HG03342 (cell line): ENCODE measurements at regions not wholly inside any gene's neighbourhood (a gene's known extent, or its start where the extent isn't known, plus 50 kb on each side); places are given as distances from the start of the nearest gene placed in this dataset.

ENCODE experiments used
- ATAC-seq: cut with Tn5 transposase; IDR thresholded peaks from one replicate; pipeline ENCODE4 v1.9.1; 2021; ENCODE audit warnings: mild to moderate bottlenecking, moderate library complexity; ENCODE audit not compliant: unreplicated experiment

DNA sequence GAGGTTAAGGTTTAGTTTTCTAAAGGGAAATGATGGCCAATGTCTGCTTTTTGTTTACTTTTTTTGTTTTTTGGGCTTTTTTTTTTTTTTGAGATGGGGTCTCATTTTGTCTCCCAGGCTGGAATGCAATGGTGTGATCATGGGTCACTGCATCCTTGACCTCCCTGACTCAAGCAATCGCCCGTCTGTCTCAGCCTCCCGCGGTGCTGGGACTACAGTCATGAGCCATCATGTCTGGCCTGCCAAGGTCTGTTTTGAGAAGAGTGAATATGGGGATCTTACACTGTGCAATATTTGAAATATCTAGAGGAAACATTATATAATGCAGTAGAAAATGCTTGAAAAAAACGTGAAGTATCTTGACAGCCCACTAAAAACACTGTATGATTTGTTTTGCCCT is 162.5 kb downstream of the GASK1B start:
- ATAC-seq = no peak

DNA sequence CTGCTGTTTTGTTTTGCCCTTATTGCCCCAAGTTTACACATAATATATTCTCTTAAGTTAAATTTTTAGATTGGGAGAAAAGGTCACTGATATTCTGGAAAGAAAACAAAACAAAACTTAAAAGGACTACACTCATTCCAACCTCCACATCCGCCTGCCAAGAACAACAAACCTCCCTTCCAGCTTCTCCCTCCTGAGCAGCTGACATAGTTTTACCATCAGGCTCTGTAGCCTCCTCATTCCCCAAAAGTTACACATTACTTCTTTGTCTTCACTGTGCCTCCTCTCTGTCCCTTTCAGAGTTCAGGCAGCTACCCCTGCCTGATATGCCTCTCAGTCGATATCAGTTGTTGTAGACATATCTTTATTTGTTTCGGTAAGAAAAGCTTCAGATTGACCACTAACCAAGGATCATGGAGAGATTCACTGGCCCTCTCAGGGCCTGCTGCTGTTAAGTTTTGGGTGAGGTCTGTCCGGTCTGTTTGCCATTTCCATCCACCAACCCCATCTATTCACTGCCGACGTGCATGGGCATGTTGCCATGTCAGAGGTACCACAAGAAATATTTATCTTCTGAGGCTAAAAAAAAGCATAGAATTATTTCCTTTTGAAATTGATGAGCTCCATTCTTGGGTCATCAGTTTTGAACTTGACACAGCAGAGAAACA is 164.1 kb downstream of the GASK1B start:
- no peak for ATAC-seq

- ATAC-seq = no peak
Observed at GRCh38 chr4:158007566-158007965, 165.3 kb downstream of the GASK1B start.

- no peak for ATAC-seq
Observed at GRCh38 chr4:158006990-158007389, 165.8 kb downstream of the GASK1B start.

- no peak for ATAC-seq
Observed at GRCh38 chr4:158005021-158005420, 167.8 kb downstream of the GASK1B start.

DNA sequence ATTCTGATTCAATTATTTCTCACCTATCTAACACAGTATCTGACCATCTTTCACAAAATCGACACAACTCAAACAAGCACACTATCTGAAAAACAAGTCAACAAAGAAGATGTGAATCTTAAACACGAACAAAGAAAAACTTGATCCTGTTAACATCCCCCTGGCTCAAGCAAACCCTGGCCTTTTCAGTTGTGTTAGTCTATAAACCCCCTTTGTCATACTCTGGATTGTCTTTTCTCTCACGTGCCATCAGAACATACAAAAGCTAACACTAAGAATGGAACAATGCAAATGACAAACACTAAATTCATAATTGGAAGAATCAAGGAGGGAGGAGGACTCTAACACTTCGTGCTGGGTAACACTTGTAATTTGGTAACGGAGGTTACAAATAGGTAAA is 168.7 kb downstream of the GASK1B start:
- ATAC-seq = no peak

DNA sequence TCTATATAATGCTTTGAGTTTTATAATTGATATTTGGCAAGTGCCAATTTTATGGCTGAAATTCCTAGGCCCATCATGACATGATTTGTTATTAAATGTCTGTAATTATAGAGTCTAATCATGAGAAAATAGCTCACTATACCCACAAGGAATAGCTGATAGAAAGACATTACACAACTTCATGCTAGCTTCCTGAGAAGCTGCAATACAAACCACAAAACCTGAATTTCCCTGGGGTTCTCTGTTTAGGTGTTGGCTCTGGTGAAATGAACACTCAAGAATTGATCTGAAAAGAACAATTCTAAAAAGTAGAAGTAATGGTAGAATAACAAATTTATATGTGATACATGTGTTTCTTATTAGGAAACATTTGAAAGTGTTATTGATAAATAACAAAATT is 169.6 kb downstream of the GASK1B start:
- ATAC-seq = no peak

- no peak for ATAC-seq
Observed at GRCh38 chr4:158002173-158002572, 170.7 kb downstream of the GASK1B start.

GRCh38 chr4:158001756-158002155 is 171.1 kb downstream of the GASK1B start:
- no peak for ATAC-seq

GRCh38 chr4:157999723-158000122 is 173.1 kb downstream of the GASK1B start:
- no peak for ATAC-seq

- ATAC-seq = no peak
Observed at GRCh38 chr4:157997296-157997695, 175.5 kb downstream of the GASK1B start.

DNA sequence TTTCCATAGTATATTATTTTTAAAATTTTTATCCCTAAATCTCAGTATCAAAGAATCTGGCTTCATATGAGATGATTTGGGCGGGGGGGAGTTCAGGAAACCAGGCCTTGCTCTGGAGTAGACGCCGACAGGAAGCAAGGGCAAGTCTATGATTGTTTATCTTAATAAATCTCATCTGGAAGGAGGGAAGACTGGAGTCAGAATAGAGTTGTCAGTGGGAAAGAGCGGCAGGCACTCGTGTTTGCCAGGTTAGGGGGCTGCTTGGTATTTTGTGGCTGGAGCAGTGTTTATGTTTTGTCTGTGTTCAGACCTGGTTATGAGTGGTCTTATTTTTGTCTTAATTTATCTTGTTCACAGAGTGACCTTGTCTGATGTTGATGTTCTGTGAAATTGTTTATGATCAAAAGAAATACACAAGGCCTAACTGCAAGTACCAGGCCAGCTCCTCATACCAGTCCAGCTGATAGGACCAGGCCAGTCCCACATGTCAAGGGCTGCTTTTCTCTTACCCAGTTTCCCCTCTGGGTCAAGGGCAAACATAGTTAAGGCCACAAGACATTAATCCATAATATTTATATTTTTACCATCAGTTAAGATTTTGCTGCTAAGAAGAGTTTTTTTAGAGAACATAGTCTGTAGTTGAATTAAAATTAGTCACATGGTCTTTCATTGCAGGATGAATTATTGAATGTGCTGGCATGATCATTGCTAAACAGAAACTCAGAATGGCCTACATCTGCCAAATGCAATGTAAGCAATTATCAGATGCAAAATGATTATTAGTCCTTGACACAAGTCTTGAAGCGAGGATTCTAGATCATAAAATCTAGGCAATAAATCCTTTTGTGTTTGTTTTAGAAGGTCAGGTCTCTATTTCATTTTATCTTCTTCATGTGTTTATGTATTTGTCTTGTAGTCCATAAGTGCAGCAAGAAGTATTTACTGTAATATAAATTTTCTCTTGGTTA is 176.5 kb downstream of the GASK1B start:
- ATAC-seq = no peak

- ATAC-seq = no peak
Observed at GRCh38 chr4:157994863-157995262, 178.0 kb downstream of the GASK1B start.

DNA sequence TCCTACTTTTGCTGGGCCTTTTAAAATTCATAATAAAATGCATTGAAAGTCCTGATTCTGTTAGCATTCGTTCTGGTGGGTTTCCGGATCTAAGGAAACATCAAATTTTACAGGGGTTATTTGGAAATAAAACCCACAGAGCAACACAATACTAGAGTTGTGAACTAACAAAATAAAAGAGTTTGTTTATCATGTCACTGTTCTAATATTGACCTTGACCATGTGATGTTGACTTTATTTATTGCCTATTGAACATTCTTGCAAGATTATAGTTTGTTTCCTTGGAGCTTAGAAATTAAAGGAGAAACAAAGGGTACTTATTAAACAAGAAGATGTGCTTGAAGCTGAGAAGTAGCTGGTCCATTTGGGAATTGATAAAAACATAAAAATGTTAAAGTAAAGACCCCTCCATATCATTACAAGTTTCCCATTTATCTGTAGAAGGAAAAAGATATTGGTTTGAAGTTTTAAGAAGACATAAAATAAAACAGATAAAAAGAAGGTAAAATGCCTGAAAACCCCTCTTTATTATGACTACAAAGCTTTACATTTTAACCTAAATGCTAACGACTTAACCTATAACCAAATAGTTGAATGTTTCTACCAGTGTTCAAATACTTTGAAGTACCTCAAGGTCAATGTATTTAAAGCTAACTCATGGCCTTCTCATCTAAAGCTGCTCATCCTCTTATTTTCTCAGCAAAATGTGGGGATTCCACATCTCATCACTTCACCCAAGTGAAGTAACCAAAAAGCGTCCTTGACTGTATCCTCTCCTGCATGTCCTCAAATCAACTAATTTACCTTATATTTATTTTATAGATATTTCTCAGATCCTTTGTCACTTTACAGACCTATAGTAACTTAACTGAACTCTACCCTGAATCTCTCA is 179.6 kb downstream of the GASK1B start:
- ATAC-seq = no peak

DNA sequence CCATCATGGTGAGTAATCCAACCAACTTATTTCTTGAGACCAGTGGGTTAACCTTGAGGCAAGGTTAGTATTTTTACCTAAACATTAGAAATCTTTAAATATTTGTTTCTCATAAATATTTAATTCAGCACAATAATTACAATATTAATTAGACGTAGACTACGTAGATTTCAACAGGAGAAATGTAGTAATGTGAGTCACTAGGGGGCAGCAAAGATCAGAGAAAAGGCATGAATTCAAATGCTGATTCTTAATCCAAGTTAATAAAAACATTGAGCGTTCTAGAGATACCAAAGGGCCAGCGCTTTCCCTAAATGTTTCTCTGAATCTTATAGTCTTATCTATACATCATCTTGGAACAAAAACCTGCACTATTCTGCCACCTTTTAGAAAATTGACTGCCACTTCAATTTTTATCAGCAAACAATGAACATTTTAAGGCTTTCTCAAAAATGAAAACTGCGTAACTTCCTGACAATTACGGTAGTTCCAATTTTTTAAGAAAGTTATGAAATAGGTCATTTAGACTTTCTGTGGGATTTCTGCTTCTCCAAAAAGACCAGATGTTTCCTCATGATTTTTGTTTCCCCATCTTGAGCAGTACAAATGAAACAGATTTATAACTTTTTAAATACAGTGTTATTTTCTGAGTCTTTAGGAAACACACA is 180.7 kb downstream of the GASK1B start:
- no peak for ATAC-seq

DNA sequence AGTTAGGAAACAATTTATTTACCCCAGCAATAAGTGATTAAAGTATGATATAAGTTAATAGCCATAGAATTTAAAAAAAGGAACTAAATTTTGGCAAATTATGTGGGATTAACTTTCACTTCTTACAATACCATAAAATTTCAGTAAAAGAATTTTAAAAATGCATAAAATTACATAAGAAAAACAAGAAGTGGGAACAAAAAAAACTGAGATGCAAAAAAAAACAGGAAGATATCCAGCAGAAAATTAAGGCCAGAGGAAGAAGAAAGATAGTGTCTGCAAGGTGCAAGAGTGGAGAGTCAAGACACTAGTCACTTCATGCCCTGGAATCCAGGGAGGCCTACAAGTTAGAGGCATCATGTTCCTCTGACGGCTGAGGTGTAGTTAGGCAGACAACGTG is 184.2 kb downstream of the GASK1B start:
- no peak for ATAC-seq

GRCh38 chr4:157984285-157984911 is 188.4 kb downstream of the GASK1B start:
- ATAC-seq = no peak

GRCh38 chr4:157983300-157983699 is 189.5 kb downstream of the GASK1B start:
- no peak for ATAC-seq

- ATAC-seq = no peak
Observed at GRCh38 chr4:157980158-157980557, 192.7 kb downstream of the GASK1B start.

DNA sequence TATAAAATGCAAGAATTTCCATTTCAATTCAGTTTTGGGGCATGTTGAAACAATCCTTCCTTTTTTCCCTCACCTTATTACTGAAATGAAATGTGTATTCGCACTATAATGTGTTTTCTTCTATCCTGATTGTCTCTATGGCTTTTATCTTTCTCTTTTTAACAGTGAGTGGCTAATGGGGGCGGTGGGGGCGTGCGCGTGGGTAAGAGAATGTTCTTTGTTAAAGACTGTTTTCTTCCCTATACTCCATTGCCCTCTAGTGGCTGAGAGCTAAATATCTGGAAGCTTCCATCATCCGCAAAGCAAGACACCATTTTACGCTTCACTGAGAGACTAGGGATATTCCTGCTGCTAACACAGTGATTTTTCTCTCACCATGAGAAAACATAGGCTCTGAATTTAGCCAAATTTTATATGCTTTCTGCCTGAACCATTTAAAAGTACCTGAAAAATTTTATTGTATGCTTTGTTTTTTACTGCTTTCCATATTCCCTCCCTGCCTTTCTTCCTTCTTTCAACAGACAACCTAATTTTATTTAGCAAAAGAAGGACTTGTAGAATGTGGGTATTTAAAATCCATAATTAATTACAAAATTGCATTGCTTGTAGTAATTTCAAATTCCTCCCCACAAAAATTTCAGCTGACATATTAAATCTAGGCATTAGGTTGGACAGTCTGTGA is 194.0 kb downstream of the GASK1B start:
- peak; percentile 95 for ATAC-seq
